ENCODE measurements at regions not wholly inside any gene's neighbourhood (a gene's known extent, or its start where the extent isn't known, plus 50 kb on each side); places are given as distances from the start of the nearest gene placed in this dataset.

- TF ChIP-seq CTCF (IDR thresholded peaks at IDR 0.05; ENCODE audit: poor library complexity, severe bottlenecking), result no peak
- no peak for TF ChIP-seq POLR2AphosphoS5 (IDR thresholded peaks at IDR 0.05)
- TF ChIP-seq RAD21 (conservative IDR thresholded peaks at IDR 0.05), result no peak
- TF ChIP-seq EZH2 (IDR thresholded peaks at IDR 0.05; ENCODE audit: borderline replicate concordance, insufficient read depth, low read length, poor library complexity, severe bottlenecking), result no peak
- no peak for TF ChIP-seq EP300 (conservative IDR thresholded peaks at IDR 0.05; ENCODE audit: poor library complexity, severe bottlenecking)
- no peak for TF ChIP-seq MXI1 (conservative IDR thresholded peaks at IDR 0.05; ENCODE audit: poor library complexity, severe bottlenecking)
These were observed 233.5 kb downstream of the MATN1 start for GRCh38 chr1:30489737-30490389.

All from neural cell (in vitro differentiated cells).